Stimulated activated CD4-positive, alpha-beta T cell treated with anti-CD3 and anti-CD28 coated beads, Interleukin-1b, Interleukin-23, amount 100 ng/mL, for 24 hours (primary cell): ENCODE measurements at regions not wholly inside any gene's neighbourhood (a gene's known extent, or its start where the extent isn't known, plus 50 kb on each side); places are given as distances from the start of the nearest gene placed in this dataset.
A peak's percentile ranks its signal among the peaks of the same experiment; 100 is the strongest.

Source experiments
- DNase-seq, 4 experiments: peaks; one replicate each; pipeline ENCODE4 v3.0.0-alpha.2; 2020; ENCODE audit warnings: low read depth in 4 of 4, low spot score in 1 of 4

DNA sequence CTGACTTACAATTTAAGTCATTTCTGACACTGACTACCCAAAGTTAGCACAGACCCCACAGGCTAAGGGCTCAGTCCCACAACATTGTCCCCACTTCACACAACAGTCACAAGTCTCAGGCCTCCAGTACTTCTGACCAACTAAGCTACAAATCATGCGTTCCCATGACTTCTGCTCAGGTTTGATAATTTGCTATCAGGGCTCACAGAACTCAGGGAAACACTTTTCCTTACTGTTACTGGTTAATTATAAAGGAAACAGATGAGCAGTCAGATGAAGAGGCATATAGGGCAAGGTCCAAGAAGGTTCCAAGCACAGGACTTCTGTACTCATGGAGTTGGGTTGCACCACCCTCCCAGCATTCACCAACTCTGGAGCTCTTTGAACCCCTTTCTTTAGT lies 151.2 kb upstream of the TNR start:
- no peak for DNase-seq

- no peak for DNase-seq
Measured at GRCh38 chr1:175893192-175893591, 149.8 kb upstream of the TNR start.

DNA sequence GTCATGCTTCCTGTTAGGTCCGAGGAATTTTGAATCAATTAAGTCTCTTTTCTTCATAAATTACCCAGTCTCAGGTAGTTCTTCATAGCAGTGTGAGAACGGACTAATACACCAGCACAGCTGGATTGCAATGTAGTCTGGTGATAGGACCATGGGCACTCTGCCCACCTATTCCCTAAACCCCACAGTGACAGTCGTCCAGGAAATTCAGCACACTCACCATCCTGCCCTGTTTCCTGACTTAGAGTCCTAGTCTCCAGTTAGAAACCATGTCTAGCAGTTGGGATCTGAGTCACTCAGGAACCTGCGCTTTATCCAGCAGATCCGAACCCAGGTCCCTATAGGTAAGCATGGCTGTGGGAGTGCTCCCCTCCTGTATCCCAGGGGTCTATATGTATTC lies 149.3 kb upstream of the TNR start:
- no peak for DNase-seq

GRCh38 chr1:175891783-175892309 lies 148.5 kb upstream of the TNR start:
- no peak for DNase-seq

DNA sequence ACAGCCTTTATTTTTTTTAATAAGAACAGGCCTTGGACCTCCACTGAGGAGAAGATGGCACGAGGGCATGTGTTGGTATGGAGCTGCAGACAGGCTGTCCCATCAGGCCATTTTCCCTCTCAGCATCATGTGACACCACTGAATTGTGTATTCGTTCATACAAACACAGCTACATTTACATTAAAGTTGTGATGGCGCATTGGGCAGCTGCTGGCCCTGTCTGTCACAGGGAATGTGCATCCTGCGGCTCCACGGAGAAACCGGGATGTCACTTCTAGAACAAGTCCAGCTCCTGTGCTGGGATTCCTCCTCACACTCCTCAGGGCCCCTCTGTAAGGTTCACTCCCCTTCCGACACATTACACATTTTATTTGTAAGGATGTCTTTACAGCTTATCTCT lies 147.6 kb upstream of the TNR start:
- no peak for DNase-seq

DNA sequence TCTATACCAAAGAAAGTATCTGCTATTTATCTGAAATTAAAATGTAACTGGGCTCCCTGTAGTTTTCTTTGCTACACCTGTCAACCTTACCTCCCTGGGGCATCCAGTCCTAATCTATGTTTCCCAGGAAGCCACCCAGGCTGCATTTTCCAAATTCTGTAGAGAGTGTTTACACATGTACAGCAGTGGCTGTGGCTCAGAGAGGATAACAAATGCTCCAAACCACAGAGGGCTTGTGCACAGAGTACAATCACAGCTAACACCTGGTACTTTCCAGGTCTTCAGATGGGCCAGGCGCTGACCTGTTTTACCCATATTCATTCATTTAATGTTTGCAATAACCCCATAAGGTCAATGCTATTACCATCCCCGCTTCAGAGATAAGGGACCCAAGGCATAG lies 146.5 kb upstream of the TNR start:
- DNase-seq = no peak

DNA sequence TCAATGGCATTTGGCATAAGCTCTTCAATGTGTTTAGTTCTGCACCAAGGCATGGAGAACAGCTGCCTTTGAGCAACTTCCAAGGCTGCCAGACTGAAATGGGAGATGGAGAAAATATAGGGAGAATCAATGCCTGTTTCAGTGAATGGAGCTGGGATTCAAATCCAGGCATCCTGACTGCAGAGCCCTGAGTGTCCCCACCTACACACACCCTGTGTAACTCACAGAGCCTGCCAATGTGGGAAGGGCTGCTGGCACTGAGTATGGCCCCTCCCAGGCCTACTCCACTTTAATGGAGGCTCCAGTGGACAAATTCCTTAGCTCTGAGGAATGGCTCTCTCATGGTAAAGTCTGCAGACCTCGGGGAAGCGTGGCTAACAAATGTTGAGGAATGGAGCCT lies 145.6 kb upstream of the TNR start:
- DNase-seq = no peak

GRCh38 chr1:175887981-175888428 lies 144.6 kb upstream of the TNR start:
- peak in 1 of 4 experiments; percentile 2 for DNase-seq

DNA sequence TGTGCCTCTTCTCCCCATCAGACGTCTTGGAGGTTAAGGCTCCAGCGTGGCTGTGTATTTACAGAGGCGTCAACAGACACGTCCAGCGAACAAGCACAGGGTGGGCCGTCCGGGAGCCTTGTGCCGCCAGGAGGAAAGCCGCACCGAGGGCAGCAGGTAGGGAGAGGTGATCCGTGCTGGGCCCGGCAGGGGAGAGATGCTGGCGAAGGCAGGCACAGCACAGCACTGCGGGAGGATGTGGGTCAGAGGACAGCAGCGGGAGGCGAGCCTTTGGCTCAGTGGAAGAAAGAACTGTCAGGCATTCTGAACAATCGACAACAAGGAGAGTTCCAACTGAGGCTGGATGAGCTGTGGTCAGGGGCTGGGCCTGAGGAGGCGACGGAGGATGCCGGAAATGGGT lies 144.1 kb upstream of the TNR start:
- no peak for DNase-seq

DNA sequence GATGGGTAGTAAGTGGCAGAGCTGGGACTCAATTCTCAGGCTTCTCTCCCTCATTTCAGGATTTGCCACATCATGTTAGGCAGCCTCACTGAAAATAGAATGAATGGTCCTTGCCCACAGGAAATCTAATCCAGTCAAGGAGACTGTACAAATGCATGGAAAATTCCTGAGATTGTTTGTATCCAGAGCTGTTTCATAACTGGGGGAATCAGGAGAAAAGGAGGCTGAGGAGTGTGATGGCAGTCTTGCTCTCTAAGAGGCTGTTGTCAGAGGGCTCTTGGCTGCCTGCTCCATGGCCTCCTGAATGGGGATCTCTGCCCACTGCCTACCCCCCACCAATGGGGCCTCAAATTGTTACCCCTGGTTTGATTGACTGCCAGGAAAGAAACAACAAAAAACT lies 141.9 kb upstream of the TNR start:
- DNase-seq = no peak

DNA sequence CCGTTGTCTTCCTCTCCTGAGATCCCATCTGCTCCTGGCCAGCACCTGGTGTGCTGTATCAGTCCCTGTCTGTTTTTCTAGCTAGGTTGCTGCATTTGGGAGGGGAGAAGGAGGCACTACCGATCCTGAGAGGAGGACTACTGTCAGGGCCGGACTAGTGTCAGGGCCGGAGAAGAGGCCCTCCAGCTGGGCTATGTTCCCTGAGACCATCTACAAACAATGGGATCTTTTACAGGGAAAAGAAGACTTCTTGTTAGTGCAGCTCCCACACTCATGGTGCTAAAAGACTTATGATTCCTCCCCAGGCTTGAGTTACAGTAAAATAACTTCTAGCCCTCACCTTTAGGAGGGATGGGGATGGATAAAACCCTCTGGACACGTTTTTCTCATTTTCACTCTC lies 141.0 kb upstream of the TNR start:
- DNase-seq = no peak

DNA sequence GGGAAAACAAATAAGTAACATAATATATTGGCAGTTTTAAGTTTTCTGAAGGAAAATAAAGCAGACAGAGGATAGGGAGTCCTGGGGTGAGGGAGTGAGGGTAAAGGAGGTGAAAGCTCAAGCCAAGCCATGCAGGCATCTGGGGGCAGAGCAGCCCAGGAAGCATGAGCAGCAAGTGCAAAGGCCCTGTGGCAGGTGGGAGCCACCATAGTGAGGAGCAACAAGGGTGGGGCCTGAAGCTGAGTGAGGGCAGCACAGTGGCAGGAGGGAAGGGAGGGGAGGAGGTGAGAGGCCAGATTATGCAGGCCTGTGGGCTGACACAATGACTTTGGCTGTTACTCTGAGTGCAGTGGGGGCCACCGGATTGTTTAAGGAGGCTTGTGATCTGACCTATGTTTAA lies 138.8 kb upstream of the TNR start:
- no peak for DNase-seq

DNA sequence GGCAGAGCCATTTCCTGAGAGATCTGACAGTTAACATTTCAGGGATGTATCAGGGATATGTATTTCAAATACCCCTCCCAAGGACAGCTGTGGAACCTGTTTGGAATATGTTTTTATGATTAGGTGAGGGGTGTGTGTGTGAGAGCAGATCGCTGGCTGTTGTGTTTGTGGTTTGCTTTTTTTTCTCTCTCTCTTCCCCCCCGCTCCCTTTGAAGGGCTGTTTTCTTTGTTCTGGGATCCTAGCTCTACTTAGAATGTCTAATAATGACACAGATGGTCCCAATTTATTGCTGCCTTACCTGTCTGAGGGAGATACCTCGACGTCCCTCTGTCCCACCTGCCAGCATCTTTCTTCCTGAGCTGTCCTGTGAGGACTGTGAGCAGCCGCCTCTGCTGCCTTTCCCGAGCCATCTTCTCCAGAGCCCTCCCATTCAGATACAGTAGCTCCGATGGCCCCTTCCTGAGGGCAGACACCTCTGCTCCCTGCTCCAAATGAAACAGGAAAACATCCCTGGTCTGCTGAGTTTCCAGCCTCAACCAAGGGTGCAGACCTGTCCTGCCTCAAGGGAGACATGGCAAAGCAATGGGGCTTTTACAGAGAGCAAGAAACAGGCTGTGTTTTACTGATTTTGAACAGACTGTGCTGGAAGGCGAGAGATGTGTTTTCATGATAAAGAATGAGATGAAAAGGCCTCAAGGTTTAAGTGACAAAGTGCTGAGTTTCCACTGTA lies 138.0 kb upstream of the TNR start:
- no peak for DNase-seq

GRCh38 chr1:175878775-175879174 lies 135.4 kb upstream of the TNR start:
- DNase-seq = no peak

DNA sequence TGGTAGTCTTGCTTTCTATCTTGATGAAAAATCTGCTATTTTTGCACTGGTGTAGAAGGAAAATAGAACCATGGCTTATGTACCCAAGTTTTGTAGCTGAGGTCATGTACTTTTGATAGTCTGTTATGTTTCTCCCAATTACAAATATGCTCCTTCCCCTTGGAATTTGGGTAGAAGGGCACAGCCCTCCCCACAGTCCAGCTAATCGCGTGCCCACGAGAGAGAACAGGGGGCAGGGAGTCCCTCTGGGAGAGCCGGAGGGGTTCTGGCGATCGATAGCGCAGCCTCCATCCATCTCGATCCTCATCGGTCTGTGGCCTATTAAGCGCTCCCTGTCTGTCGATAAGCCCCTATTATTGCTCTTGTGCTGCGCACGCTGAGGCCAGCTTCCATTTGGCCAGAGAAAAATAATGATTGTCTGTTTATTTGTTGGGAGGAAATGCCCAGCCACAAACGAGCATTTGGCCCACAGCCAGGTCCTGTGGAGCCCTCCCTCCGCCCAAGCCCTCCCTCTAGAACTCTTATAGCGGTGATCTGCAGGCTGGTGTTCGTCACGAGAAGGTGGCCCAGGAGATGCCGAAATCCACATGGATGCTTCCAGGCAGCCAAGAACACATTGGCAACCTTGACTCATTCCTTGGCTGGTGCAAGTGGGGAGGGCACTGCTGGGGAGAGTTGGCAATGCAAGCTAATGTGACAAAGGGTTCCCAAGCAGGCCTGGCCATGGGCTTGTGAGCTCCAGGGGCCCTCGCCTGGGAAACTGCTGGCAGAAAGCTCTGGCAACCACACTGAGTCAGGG lies 134.7 kb upstream of the TNR start:
- no peak for DNase-seq

DNA sequence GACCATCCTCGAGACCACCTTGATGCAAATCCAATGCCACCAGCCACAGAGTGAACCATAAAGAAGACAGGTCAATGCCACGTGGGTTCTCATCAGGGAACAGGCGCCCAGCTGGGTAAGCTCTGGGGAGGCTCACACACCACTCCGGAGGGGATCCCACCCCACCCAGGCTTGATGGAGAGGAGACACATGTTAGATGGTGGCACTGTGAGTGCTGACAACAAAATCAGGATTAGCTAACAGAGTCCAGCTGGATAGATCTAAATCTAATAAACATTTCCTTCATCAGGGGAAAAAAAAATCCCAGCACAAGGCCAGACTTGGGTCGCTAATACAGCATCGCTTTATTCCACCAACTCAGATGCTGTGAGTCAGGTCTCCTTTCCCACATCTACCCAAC lies 132.2 kb upstream of the TNR start:
- DNase-seq = no peak

DNA sequence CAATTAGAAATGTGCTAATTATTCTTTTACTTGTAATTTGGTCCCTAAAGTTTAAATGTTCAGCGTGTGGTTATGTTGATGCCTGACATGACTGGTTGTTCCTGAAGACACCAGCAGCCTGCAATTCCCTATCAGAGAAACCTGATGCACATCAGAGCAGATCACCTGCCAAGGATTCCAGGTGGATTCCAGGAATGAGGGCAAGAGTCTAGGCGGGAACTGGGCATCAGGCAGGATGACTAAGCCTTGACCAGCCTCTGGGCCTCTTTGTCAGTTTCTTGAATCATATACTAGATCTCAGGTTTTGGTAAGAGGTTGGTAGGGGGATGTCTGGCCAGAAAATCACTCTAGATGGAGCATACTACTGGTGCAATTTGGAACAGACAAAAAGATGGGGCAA lies 130.7 kb upstream of the TNR start:
- DNase-seq = no peak

DNA sequence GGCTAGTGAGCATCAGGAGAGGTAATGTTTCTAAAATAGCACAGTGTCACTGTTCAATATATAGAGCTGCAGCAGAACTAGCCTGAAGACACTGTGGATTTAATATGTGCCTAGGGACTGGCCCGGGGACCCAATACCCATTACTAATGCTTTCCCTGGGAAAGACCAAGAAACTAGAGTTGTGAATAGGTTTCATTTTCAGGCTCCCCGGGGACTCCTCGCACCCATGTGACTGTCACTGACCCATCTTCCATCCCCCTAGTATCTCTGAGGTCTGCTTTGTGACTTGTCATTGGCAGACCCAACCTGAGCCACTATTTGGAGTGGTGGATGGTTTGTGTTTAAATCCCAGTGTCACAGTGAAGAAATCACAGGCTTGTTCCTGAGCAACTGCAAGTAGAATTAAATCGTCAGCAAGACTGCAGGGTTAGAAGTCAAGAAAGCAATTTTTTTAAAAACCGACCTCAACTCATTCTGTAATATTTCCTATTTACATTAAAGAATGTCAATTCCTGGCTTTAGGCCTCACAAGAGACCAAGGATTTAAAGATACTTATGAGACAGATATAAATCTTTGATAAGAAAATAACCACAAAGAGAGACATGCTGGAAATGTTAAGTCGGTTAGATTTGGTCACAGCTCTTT lies 130.0 kb upstream of the TNR start:
- no peak for DNase-seq

- DNase-seq = no peak
Measured at GRCh38 chr1:175872588-175872987, 129.2 kb upstream of the TNR start.

DNA sequence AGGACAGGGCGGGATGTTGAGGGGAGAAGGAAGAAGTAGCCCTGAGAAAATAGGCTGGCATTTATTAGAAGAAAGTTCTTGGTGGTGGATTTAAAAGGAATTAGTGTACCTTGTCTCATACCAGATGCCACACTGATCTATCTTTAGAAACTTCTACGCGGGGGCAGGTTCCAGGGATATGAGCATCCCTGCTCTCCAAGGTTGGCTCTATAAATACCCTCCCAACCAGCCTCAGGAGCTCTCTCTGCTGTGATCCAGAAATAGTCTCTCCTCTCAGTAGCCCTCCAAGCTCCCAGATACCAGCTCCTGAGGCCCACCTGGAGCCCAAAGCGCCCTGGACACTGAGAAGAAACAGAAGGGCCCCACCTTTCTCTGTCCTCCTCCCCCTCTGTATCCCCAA lies 128.3 kb upstream of the TNR start:
- DNase-seq = no peak

GRCh38 chr1:175870217-175870616 lies 126.8 kb upstream of the TNR start:
- no peak for DNase-seq

- DNase-seq = no peak
Measured at GRCh38 chr1:175866776-175867175, 123.4 kb upstream of the TNR start.
